COR-L47 (cell line): ENCODE measurements at regions not wholly inside any gene's neighbourhood (a gene's known extent, or its start where the extent isn't known, plus 50 kb on each side); places are given as distances from the start of the nearest gene placed in this dataset.
"Not testable (repeated sequence)": the region's sequence is repeated elsewhere in the genome, so short reads cannot be mapped to it uniquely, and the experiment has no call there.

Experiments
- DNase-seq: peaks from one replicate; lab custom pipeline; 2025; lab: John Stamatoyannopoulos, UW

GRCh38 chr3:18124501-18124900 is 300.6 kb downstream of the SATB1 start:
- no peak for DNase-seq

GRCh38 chr3:18122264-18122663 is 302.9 kb downstream of the SATB1 start:
- DNase-seq = no peak

GRCh38 chr3:18121020-18121419 is 304.1 kb downstream of the SATB1 start:
- DNase-seq = no peak

- no peak for DNase-seq
Measured at GRCh38 chr3:18119866-18120265, 305.3 kb downstream of the SATB1 start.

GRCh38 chr3:18114894-18115293 is 310.2 kb downstream of the SATB1 start:
- DNase-seq = no peak

GRCh38 chr3:18113417-18113816 is 311.7 kb downstream of the SATB1 start:
- no peak for DNase-seq

- DNase-seq = no peak
Measured at GRCh38 chr3:18112674-18113375, 312.3 kb downstream of the SATB1 start.

GRCh38 chr3:18111796-18112232 is 313.3 kb downstream of the SATB1 start:
- DNase-seq = peak; percentile 38

GRCh38 chr3:18103591-18103990 is 321.5 kb downstream of the SATB1 start:
- no peak for DNase-seq

- DNase-seq = no peak
Measured at GRCh38 chr3:18100121-18100520, 325.0 kb downstream of the SATB1 start.

GRCh38 chr3:18099611-18100010 is 325.5 kb downstream of the SATB1 start:
- DNase-seq = no peak

GRCh38 chr3:18098960-18099587 is 326.1 kb downstream of the SATB1 start:
- no peak for DNase-seq

- DNase-seq = no peak
Measured at GRCh38 chr3:18097989-18098388, 327.1 kb downstream of the SATB1 start.

GRCh38 chr3:18097473-18097872 is 327.7 kb downstream of the SATB1 start:
- no peak for DNase-seq

GRCh38 chr3:18092726-18093125 is 332.4 kb downstream of the SATB1 start:
- no peak for DNase-seq

GRCh38 chr3:18090377-18090776 is 334.8 kb downstream of the SATB1 start:
- DNase-seq = no peak

- DNase-seq = no peak
Measured at GRCh38 chr3:18087988-18088387, 337.2 kb downstream of the SATB1 start.

GRCh38 chr3:18086760-18087159 is 338.4 kb downstream of the SATB1 start:
- DNase-seq = no peak

GRCh38 chr3:18086078-18086477 is 339.1 kb downstream of the SATB1 start:
- no peak for DNase-seq

GRCh38 chr3:18085429-18085828 is 339.7 kb downstream of the SATB1 start:
- no peak for DNase-seq

- DNase-seq = not testable (repeated sequence)
Measured at GRCh38 chr3:18083273-18083590, 340.8 kb upstream of the TBC1D5 start.

- no peak for DNase-seq
Measured at GRCh38 chr3:18082551-18083272, 340.3 kb upstream of the TBC1D5 start.

- no peak for DNase-seq
Measured at GRCh38 chr3:18080198-18080689, 337.8 kb upstream of the TBC1D5 start.
